Hematopoietic multipotent progenitor cell (in vitro differentiated cells): ENCODE measurements at regions not wholly inside any gene's neighbourhood (a gene's known extent, or its start where the extent isn't known, plus 50 kb on each side); places are given as distances from the start of the nearest gene placed in this dataset.
"Not testable (repeated sequence)": the region's sequence is repeated elsewhere in the genome, so short reads cannot be mapped to it uniquely, and the experiment has no call there.

Experiments
- DNase-seq, 3 donors: peaks; one replicate each; pipeline ENCODE4 v3.0.0-alpha.2; 2011 to 2015; ENCODE audit warnings: low read depth in 2 of 3, low spot score in 2 of 3

DNA sequence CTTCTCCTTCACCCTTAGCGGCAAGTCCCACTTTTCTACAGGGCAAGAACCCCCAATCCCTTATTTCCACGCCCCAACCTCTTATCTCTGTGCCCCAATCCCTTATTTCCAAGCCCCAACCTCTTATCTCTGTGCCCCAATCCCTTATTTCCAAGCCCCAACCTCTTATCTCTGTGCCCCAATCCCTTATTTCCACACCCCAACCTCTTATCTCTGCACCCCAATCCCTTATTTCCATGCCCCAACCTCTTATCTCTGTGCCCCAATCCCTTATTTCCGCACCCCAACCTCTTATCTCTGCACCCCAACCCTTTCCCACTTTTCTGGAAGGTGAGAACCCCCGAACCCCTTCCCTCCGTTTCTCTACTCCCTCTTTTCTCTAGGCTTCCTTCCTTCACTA, 116.1 kb upstream of the GJE1 start:
- DNase-seq, result not testable (repeated sequence)

DNA sequence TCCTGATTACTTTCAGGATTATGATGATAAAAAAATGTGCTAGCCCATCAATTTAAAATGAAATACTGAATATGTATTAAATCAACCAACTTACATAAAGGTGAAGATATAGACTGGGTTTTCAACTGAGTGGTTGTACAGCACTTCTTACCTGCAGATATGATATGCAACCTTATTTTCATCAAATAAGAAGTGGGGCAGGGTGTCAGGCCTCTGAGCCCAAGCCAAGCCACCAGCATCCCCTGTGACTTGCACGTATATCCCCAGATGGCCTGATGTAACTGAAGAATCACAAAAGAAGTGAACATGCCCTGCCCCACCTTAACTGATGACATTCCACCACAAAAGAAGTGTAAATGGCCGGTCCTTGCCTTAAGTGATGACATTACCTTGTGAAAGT, 117.3 kb upstream of the GJE1 start:
- not testable (repeated sequence) for DNase-seq

DNA sequence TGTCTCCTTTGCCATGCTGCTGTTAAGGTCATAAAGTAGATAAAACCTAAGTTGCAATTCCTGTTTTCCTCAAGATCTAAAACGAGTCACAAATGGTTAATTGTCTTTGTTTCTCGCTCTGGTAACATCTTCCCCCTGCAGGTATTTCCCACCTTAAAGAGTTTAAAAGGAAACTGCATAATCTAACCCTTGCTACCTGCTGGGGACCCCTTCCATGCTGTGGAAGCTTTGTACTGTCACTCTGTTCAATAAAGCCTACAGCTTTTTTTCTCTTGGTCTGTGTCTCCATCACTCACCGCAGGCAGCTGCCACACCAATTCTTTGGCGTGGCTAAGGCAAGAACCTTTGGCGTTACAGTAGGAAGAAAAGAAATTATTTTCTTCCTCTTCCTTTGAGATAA, 117.7 kb upstream of the GJE1 start:
- DNase-seq, result no peak

DNA sequence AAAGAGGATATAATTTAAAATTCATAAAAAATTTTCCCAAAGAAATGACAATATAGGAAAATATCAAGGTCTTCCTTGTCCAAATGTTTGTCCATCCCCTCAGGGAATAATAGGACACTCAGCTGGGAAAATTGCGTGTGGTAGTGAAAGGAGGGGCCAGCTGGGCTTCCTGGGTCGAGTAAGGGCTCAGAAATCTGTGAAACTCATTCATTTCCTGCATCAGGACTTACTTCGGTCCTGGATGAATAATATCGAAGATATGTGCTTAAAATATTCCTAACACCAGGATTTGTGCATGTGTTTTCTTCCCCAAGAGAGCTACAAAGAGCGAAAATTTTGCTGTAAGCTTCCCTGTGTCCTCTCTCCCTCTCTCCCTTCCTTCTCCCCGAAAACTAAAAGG, 118.2 kb upstream of the GJE1 start:
- DNase-seq, result no peak

DNA sequence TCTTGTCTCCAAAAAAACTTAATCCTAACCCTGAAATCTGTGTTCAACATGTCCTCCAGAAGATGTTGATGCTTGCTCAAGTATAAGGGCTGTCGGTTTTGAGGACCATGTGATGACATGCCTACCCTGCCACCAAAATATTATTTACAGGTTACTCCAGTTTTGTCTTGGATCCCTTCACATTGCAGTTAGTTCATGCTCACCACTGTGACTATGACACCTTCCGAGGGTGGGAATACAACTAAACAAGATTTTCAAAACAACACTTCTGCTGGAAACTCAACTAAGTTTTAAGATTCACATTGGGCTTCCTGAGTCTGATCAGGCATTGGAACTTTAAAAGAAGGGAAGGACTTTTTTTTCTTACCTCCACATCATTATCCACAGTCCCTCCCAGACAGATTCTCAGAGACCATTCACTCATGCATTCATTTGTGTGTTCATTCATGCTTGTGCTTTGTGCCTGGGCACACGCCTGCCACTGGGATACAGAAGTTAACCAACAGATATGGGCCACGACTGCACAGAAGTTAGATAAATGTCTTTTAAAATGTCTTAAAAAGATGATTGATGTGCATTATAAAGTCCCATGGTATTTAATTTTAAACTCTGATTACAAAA, 118.7 kb upstream of the GJE1 start:
- DNase-seq, result no peak

GRCh38 chr6:142013287-142013686, 119.4 kb upstream of the GJE1 start:
- DNase-seq, result no peak

DNA sequence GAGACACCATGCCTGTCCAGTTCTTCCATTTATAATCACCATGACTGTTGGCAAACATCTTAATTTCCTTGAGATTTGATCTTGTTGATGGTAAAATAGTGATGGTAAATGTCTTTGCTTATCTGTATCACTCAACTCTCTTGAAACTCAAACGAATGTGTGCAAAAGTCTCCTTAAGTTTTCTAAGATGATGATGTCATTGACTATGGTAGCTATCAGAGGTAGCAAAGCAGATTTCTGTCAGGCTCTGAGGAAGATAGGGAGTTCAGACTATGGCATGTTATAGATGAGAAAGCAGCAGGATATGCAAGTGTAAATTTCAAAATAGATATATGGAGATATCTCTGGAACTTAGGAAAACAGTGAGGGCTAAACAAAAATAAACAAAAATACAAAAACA, 121.0 kb upstream of the GJE1 start:
- no peak for DNase-seq

DNA sequence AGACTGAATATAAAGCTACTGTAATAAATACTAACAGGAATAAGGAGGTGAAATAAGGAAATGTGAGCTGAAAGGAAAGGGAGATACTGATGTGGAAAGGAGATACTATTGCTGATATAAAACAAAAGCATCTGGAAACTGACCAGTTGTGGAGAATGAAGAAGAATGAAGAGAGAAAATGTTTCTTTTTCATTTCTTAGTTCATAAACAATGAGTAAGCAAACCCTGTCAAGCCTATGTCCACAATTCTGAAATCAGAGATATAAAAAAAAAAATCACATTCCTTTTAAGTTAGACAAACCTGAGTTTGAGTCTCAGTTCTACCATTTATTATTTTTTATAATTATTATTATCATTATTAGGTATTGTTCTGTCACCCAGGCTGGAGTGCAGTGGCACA, 121.6 kb upstream of the GJE1 start:
- no peak for DNase-seq

DNA sequence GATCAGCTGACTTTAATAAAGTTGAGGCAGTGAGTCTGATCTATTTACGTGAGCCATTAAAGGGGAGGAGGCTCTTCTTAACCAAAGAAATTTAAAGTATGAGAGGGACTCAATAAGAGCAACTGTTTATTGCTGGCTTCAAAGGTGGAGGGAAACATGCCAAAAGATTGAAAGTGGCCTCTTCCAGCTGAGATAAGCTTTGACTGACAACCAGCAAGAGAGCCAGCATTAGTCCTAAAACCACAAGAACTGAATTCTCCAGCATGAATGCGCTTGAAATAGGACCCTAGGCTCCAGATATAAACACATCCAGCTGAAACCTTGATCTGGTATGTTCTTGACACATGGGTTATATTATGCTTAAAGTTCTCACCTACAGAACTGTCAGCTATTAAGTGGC, 123.1 kb upstream of the GJE1 start:
- DNase-seq, result no peak

DNA sequence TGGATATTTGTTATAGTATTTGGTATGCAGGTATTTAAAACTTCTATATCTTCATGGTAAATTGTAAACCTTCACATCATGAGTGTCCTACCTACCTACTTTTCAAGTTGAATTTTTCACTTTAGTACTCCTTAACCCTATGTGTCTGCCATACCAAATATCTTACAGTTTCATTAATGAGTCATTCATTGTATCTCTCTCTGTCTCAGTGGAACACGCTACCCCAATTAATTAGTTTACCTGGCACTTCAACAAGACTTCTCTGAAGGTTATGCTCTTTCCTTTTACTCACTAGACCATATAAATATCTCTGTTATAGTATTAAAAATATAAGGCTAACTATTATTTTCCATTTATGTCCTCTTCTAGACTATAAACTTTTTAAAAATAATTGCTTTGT, 123.9 kb upstream of the GJE1 start:
- no peak for DNase-seq

DNA sequence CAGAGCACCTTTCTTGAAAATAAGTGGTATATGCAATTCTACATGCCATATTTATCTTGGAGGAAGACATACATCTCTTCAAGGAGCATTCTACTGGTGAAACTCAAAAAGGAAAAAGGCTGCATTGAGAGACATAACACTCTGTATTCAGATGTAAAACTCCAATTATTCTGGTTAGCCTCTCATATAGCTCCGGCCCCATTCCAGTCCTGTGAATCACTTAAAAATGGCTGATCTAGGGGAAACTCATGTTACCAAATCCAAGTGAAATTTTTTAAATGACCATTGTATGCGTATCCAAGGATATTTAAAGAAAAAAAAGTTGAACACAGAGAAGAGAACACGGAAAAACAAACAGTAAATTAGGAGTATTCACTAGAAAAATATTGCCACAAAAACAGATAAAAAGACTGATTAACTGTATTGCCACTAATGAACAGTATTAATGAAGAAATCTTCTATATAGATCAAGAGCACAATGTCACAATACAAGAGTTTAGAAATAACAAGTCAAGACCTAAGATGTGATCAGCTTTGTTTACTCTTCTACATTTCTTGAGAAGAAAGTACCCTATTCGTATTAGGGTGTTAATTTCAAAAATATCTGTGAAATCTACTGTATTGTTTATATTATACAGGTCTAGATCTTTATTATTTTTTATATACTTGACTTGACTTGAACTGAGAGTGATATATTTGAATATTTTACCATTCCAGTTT, 124.5 kb upstream of the GJE1 start:
- no peak for DNase-seq

GRCh38 chr6:142005021-142005420, 127.7 kb upstream of the GJE1 start:
- no peak for DNase-seq

- DNase-seq, result no peak
These were observed 129.8 kb upstream of the GJE1 start for GRCh38 chr6:142002825-142003405.

GRCh38 chr6:141996823-141997222, 135.9 kb upstream of the GJE1 start:
- DNase-seq, result no peak

DNA sequence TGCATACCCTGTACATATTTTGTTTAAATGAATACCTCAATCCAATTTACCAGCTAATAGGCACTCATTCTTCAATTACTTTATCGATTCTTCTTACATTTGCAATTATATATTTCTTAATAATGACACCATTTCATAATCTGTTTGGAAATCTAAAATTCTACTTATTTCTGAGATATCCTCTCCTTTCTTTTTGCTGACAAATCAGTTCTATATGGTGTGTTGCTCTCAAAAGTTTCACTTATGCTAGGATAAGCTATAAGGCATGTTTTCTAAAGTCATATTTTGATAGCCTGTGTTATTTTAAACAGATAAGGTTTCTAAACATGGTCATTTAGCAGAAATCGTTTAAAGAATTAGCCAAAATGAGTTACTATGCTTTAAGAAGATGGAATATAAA, 140.6 kb upstream of the GJE1 start:
- no peak for DNase-seq

DNA sequence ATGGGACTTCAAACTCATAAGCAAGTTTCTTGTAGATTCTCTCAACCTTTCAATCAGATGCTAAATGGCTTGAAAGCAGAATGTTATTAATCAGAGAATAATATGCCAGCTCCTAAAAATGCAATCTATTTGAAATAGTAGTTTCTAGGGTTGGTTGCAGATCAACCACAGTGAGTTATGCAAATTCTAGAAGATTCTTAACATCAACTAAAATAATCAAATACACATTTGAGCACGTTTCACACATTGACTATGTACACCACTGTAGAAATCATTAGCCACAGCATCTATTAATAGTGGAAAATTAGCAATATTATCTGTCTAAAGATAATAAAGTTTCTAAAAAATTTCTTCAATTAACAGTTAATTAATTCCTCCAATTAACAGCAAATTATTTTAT, 141.9 kb upstream of the GJE1 start:
- DNase-seq, result no peak

DNA sequence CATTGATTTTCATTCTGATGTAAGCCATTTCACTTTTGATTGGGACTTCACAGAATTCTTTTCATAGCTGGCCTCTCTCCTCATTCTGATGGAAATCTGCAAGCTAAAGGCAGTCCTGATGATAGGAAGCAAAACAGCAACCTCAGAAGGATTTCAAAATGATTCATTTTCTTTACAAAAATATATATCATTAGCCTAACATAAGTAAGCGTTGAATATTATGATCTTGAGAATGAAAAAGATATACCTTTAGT, 143.1 kb upstream of the GJE1 start:
- DNase-seq, result no peak

- DNase-seq, result peak in 2 of 3 donors; percentile 11 to 48
These were observed 143.6 kb upstream of the GJE1 start for GRCh38 chr6:141988954-141989705.

DNA sequence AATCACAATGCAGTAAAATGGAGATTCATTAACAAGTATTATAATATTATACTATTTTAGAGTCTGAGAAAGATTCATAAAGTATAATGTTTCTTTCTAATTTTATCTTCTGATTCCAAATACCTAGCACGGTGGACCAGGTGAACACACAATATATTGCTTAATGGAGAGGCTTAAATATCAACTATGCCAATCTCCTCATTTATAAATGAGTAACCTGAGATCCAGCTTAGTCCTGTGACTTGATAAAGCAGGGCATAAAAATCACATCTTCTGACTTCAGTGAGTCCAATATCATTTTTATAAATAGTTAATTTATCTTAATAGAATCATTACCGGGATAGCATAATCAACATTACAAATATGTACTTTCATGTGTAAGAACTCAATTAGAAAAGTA, 144.4 kb upstream of the GJE1 start:
- no peak for DNase-seq

DNA sequence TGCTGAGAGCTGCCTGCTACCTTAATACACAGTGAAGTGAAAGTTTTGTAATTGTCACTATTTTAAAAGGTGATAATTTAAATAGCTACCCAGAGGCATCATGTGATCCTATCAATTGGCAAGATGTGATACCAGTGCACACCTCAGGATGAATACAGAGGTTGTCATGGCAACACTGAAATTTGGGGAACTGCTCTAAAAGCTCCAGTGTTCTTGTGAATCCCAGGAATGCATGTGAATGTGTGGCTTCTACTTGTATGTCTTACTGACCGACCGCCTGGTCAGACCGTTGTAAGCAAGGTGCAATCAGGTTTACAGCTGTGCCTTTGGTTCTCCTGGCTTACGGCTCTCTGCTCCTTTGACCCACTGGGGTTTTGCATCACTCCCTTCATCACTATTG, 146.3 kb upstream of the GJE1 start:
- no peak for DNase-seq

- no peak for DNase-seq
These were observed 151.5 kb upstream of the GJE1 start for GRCh38 chr6:141981190-141981589.

DNA sequence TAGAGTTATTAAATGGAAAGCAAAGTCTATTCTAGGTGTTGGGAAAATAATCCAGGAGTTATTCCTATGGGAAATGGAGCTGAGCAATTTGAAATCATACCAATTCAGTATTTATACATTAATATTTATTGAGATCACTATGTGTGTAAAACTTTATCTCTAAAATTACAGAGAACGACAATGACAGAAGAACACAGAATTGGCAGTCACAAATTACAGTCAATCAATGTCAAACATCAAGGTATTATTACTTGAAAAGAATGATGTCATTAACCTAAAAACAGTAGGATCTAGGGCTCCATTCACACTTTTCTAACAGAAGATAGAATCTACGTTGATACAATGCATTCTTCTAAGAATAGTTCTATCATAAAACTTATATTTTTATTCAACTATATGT, 154.9 kb upstream of the GJE1 start:
- no peak for DNase-seq
